ENCODE measurements at regions not wholly inside any gene's neighbourhood (a gene's known extent, or its start where the extent isn't known, plus 50 kb on each side); places are given as distances from the start of the nearest gene placed in this dataset.
"Not testable (repeated sequence)": the region's sequence is repeated elsewhere in the genome, so short reads cannot be mapped to it uniquely, and the experiment has no call there.

GRCh38 chr9:65454034-65454433 lies 169.0 kb upstream of the FOXD4L5 start:
- not testable (repeated sequence) for DNase-seq (ENCODE audit: low spot score); H3K36me3 Mint-ChIP-seq (ENCODE audit: low read depth); H3K27me3 Mint-ChIP-seq (ENCODE audit: low read depth); H3K4me1 Mint-ChIP-seq (ENCODE audit: low read depth); H3K27ac Mint-ChIP-seq (ENCODE audit: unreplicated experiment); H3K4me3 Mint-ChIP-seq (ENCODE audit: unreplicated experiment)
- H3K9me3 Mint-ChIP-seq (ENCODE audit: low read depth): peaks cover 32% of the 10 kb centered on the region

- H3K27ac Mint-ChIP-seq (ENCODE audit: unreplicated experiment); H3K27me3 Mint-ChIP-seq (ENCODE audit: low read depth); H3K36me3 Mint-ChIP-seq (ENCODE audit: low read depth); H3K4me1 Mint-ChIP-seq (ENCODE audit: low read depth); H3K4me3 Mint-ChIP-seq (ENCODE audit: unreplicated experiment): not testable (repeated sequence)
- peaks cover 34% of the 10 kb centered on the region for H3K9me3 Mint-ChIP-seq (ENCODE audit: low read depth)
- DNase-seq (ENCODE audit: low spot score): peak; percentile 46
Measured at GRCh38 chr9:65449886-65450610, 165.0 kb upstream of the FOXD4L5 start.

GRCh38 chr9:65449423-65449822 lies 164.4 kb upstream of the FOXD4L5 start:
- DNase-seq (ENCODE audit: low spot score): peak; percentile 72
- H3K9me3 Mint-ChIP-seq (ENCODE audit: low read depth): peaks cover 34% of the 10 kb centered on the region

GRCh38 chr9:65447146-65447545 lies 162.1 kb upstream of the FOXD4L5 start:
- DNase-seq (ENCODE audit: low spot score); H3K36me3 Mint-ChIP-seq (ENCODE audit: low read depth); H3K4me3 Mint-ChIP-seq (ENCODE audit: unreplicated experiment); H3K4me1 Mint-ChIP-seq (ENCODE audit: low read depth); H3K27ac Mint-ChIP-seq (ENCODE audit: unreplicated experiment); H3K27me3 Mint-ChIP-seq (ENCODE audit: low read depth): not testable (repeated sequence)
- peaks cover 27% of the 10 kb centered on the region for H3K9me3 Mint-ChIP-seq (ENCODE audit: low read depth)

More at GRCh38 chr9:65449423-65449822, 164.4 kb upstream of the FOXD4L5 start:
- Mint-ChIP-seq H3K36me3 (ENCODE audit: low read depth) (no peaks in the 10 kb centered on the region), H3K4me1 (ENCODE audit: low read depth) (no peaks in the 10 kb centered on the region), H3K27me3 (ENCODE audit: low read depth) (no peaks in the 10 kb centered on the region), H3K4me3 (ENCODE audit: unreplicated experiment) (no peak overlapping the region), H3K27ac (ENCODE audit: unreplicated experiment) (no peak overlapping the region)
- TF ChIP-seq CTCF (IDR thresholded peaks at IDR 0.05): no peak

GRCh38 chr9:65445991-65446390 lies 161.0 kb upstream of the FOXD4L5 start:
- peaks cover 22% of the 10 kb centered on the region for H3K9me3 Mint-ChIP-seq (ENCODE audit: low read depth)
- not testable (repeated sequence) for H3K27me3 Mint-ChIP-seq (ENCODE audit: low read depth); H3K36me3 Mint-ChIP-seq (ENCODE audit: low read depth); DNase-seq (ENCODE audit: low spot score); H3K4me1 Mint-ChIP-seq (ENCODE audit: low read depth); H3K27ac Mint-ChIP-seq (ENCODE audit: unreplicated experiment); H3K4me3 Mint-ChIP-seq (ENCODE audit: unreplicated experiment)

- no peak for DNase-seq (ENCODE audit: low spot score)
- no peak for TF ChIP-seq CTCF (IDR thresholded peaks at IDR 0.05)
- no peak overlapping the region for H3K4me3 Mint-ChIP-seq (ENCODE audit: unreplicated experiment)
- H3K27me3 Mint-ChIP-seq (ENCODE audit: low read depth): no peaks in the 10 kb centered on the region
- H3K4me1 Mint-ChIP-seq (ENCODE audit: low read depth): no peaks in the 10 kb centered on the region
- H3K9me3 Mint-ChIP-seq (ENCODE audit: low read depth): peaks cover 20% of the 10 kb centered on the region
- H3K36me3 Mint-ChIP-seq (ENCODE audit: low read depth): no peaks in the 10 kb centered on the region
- H3K27ac Mint-ChIP-seq (ENCODE audit: unreplicated experiment): no peak overlapping the region
Measured at GRCh38 chr9:65444943-65445342, 159.9 kb upstream of the FOXD4L5 start.

GRCh38 chr9:65442116-65442515 lies 157.1 kb upstream of the FOXD4L5 start:
- H3K27me3 Mint-ChIP-seq (ENCODE audit: low read depth); H3K27ac Mint-ChIP-seq (ENCODE audit: unreplicated experiment); H3K4me3 Mint-ChIP-seq (ENCODE audit: unreplicated experiment); H3K36me3 Mint-ChIP-seq (ENCODE audit: low read depth); H3K4me1 Mint-ChIP-seq (ENCODE audit: low read depth); DNase-seq (ENCODE audit: low spot score): not testable (repeated sequence)
- peaks cover 27% of the 10 kb centered on the region for H3K9me3 Mint-ChIP-seq (ENCODE audit: low read depth)

- not testable (repeated sequence) for H3K36me3 Mint-ChIP-seq (ENCODE audit: low read depth); H3K4me1 Mint-ChIP-seq (ENCODE audit: low read depth); H3K4me3 Mint-ChIP-seq (ENCODE audit: unreplicated experiment); H3K27ac Mint-ChIP-seq (ENCODE audit: unreplicated experiment); DNase-seq (ENCODE audit: low spot score); H3K27me3 Mint-ChIP-seq (ENCODE audit: low read depth)
- H3K9me3 Mint-ChIP-seq (ENCODE audit: low read depth): peaks cover 32% of the 10 kb centered on the region
Measured at GRCh38 chr9:65441324-65441920, 156.4 kb upstream of the FOXD4L5 start.
